ENCODE measurements at regions not wholly inside any gene's neighbourhood (a gene's known extent, or its start where the extent isn't known, plus 50 kb on each side); places are given as distances from the start of the nearest gene placed in this dataset.

GRCh38 chr2:240351088-240351741, 84.2 kb upstream of the GPC1 start:
- Histone ChIP-seq H3K9ac (replicated peaks in 1 of 4; ENCODE audit: extremely low read depth in 1 of 4, low read depth in 3 of 4, low read length in 3 of 4) (no peak overlapping the region), H3K4ac (replicated peaks; ENCODE audit: insufficient read length, low read depth, low read length) (no peak overlapping the region), H3K27me3 (replicated peaks in 1 of 4; ENCODE audit: control insufficient read depth in 3 of 4, extremely low read depth in 1 of 4, insufficient read depth in 3 of 4, low read length in 3 of 4) (no peaks in the 10 kb centered on the region; a peak in 1 of 7 replicates), H2AK5ac (ENCODE audit: low read depth, low read length) (no peak overlapping the region), H3K27ac (ENCODE audit: low read depth, low read length) (no peak overlapping the region), H4K20me1 (replicated peaks in 1 of 2; ENCODE audit: control insufficient read depth in 1 of 2, insufficient read depth in 2 of 2, low read length in 2 of 2) (no peaks in the 10 kb centered on the region), H3K9me3 (ENCODE audit: insufficient read depth in 2 of 2, low read depth in 1 of 2, low read length in 1 of 2) (peaks cover 0 to 4% of the 10 kb centered on the region in 2 experiments; a peak in 1 of 4 replicates), H2BK15ac (ENCODE audit: low read length) (no peak overlapping the region), H2BK12ac (ENCODE audit: low read depth, low read length) (no peak overlapping the region), H2AFZ (ENCODE audit: low read length) (no peak overlapping the region), H3K23ac (ENCODE audit: insufficient read length) (no peak overlapping the region), H3K36me3 (ENCODE audit: control insufficient read depth in 2 of 4, insufficient read depth in 4 of 4, low read length in 3 of 4) (no peaks in the 10 kb centered on the region), H3K14ac (ENCODE audit: insufficient read length) (no peak overlapping the region), H3K23me2 (ENCODE audit: low read depth, low read length) (no peaks in the 10 kb centered on the region), H2BK120ac (replicated peaks; ENCODE audit: low read depth, low read length) (no peak overlapping the region), H2BK20ac (ENCODE audit: low read length) (no peak overlapping the region), H3K79me2 (ENCODE audit: control insufficient read depth in 1 of 2, insufficient read depth in 2 of 2, low read length in 2 of 2) (no peaks in the 10 kb centered on the region), H3K4me2 (ENCODE audit: insufficient read depth in 1 of 2, low read depth in 2 of 2, low read length in 2 of 2) (no peak overlapping the region), H2BK5ac (ENCODE audit: low read depth, low read length) (no peak overlapping the region), H3K18ac (ENCODE audit: extremely low read depth, low read length) (no peak overlapping the region), H3K4me3 (ENCODE audit: extremely low read depth in 1 of 4, insufficient read depth in 2 of 4, low read depth in 3 of 4, low read length in 4 of 4) (no peak overlapping the region), H4K91ac (replicated peaks; ENCODE audit: insufficient read length, low read length) (no peak overlapping the region), H3K4me1 (replicated peaks in 1 of 4; ENCODE audit: control insufficient read depth in 3 of 4, insufficient read depth in 4 of 4, low read length in 3 of 4) (no peaks in the 10 kb centered on the region; a peak in 1 of 7 replicates), H3K56ac (replicated peaks; ENCODE audit: insufficient read length, low read depth, low read length) (no peak overlapping the region), H3K79me1 (ENCODE audit: low read depth, low read length) (no peaks in the 10 kb centered on the region), H4K5ac (ENCODE audit: insufficient read length, low read depth, low read length) (no peak overlapping the region), H4K8ac (ENCODE audit: extremely low read depth, insufficient read depth, low read length) (no peak overlapping the region)
- TF ChIP-seq SP1 (IDR thresholded peaks at IDR 0.05; ENCODE audit: low read depth, low read length) (no peak), RAD21 (IDR thresholded peaks at IDR 0.05 in 1 of 2, conservative IDR thresholded peaks at IDR 0.05 in 1 of 2; ENCODE audit: low read depth in 2 of 2, low read length in 2 of 2) (no peak)
- 92% methylated on average over 28 of the region's 28 CpGs; no CpG with 5 or more reads in 1 of the 2 experiments for WGBS, 2 experiments (ENCODE audit: extremely low coverage in 1 of 2, insufficient coverage in 1 of 2, insufficient read length in 1 of 2, insufficient replicate concordance in 2 of 2, low coverage in 1 of 2, low lambda C conversion rate in 2 of 2, missing lambda C conversion rate in 1 of 2)
- no peak for DNase-seq (ENCODE audit: low read depth in 1 of 2, low spot score in 2 of 2)
- ChIA-PET POLR2A (ENCODE audit: partially characterized antibody) (no interaction called here), CTCF (ENCODE audit: partially characterized antibody) (no interaction called here)
- no peak for FAIRE-seq

Measured in H1 (cell line).